Right lung (tissue), 2 donors: ENCODE measurements at regions not wholly inside any gene's neighbourhood (a gene's known extent, or its start where the extent isn't known, plus 50 kb on each side); places are given as distances from the start of the nearest gene placed in this dataset.

Experiments used
- DNase-seq, 2 donors: peaks; one replicate each; pipeline ENCODE4 v3.0.0-alpha.2; 2013

- peak; percentile 51 to 64 for DNase-seq
Observed at GRCh38 chr10:31146491-31147209, 115.0 kb upstream of the ZNF438 start.

GRCh38 chr10:31147210-31147608 lies 115.5 kb upstream of the ZNF438 start:
- DNase-seq = no peak

GRCh38 chr10:31148951-31149350 lies 117.3 kb upstream of the ZNF438 start:
- no peak for DNase-seq

GRCh38 chr10:31149835-31150512 lies 118.3 kb upstream of the ZNF438 start:
- DNase-seq = no peak

- no peak for DNase-seq
Observed at GRCh38 chr10:31151301-31151700, 119.6 kb upstream of the ZNF438 start.

GRCh38 chr10:31152421-31153135 lies 120.9 kb upstream of the ZNF438 start:
- no peak for DNase-seq

- no peak for DNase-seq
Observed at GRCh38 chr10:31153161-31153560, 121.5 kb upstream of the ZNF438 start.

- no peak for DNase-seq
Observed at GRCh38 chr10:31153692-31154091, 122.0 kb upstream of the ZNF438 start.

- DNase-seq = no peak
Observed at GRCh38 chr10:31154996-31155395, 123.3 kb upstream of the ZNF438 start.

- DNase-seq = peak; percentile 85 to 86
Observed at GRCh38 chr10:31157123-31158010, 125.7 kb upstream of the ZNF438 start.

GRCh38 chr10:31158011-31158658 lies 126.5 kb upstream of the ZNF438 start:
- DNase-seq = no peak

- no peak for DNase-seq
Observed at GRCh38 chr10:31166606-31167005, 134.9 kb upstream of the ZNF438 start.

GRCh38 chr10:31170636-31171035 lies 139.0 kb upstream of the ZNF438 start:
- DNase-seq = no peak

GRCh38 chr10:31171402-31172083 lies 139.9 kb upstream of the ZNF438 start:
- no peak for DNase-seq

- no peak for DNase-seq
Observed at GRCh38 chr10:31172925-31173324, 141.3 kb upstream of the ZNF438 start.

GRCh38 chr10:31173752-31174151 lies 142.1 kb upstream of the ZNF438 start:
- no peak for DNase-seq

GRCh38 chr10:31179091-31179680 lies 139.8 kb upstream of the ZEB1 start:
- DNase-seq = no peak

GRCh38 chr10:31186225-31187000 lies 132.6 kb upstream of the ZEB1 start:
- peak in 1 of 2 donors; percentile 2 for DNase-seq

- no peak for DNase-seq
Observed at GRCh38 chr10:31187182-31187581, 131.8 kb upstream of the ZEB1 start.
